IPS DF 6.9 (cell line): ENCODE measurements at regions not wholly inside any gene's neighbourhood (a gene's known extent, or its start where the extent isn't known, plus 50 kb on each side); places are given as distances from the start of the nearest gene placed in this dataset.
"Not testable (repeated sequence)": the region's sequence is repeated elsewhere in the genome, so short reads cannot be mapped to it uniquely, and the experiment has no call there.

Experiments
- DNase-seq: peaks from one replicate; pipeline ENCODE4 v3.0.0-alpha.2; 2013; ENCODE audit warnings: low read depth, low spot score
- H3K27ac ChIP-seq: one replicate; pipeline ENCODE4 v1.5.1; 2013; ENCODE audit warnings: low read length, control low read depth
- H3K27me3 ChIP-seq: 2 replicates; pipeline ENCODE4 v1.6.1; 2013; ENCODE audit warnings: mild to moderate bottlenecking, low read length; ENCODE audit not compliant: control insufficient read depth, insufficient read depth
- H3K36me3 ChIP-seq: 2 replicates; pipeline ENCODE4 v1.6.1; 2013; ENCODE audit warnings: low read length; ENCODE audit not compliant: control insufficient read depth, insufficient read depth
- H3K4me1 ChIP-seq: 2 replicates; pipeline ENCODE4 v1.6.1; 2013; ENCODE audit warnings: low read length; ENCODE audit not compliant: control insufficient read depth, insufficient read depth
- H3K4me3 ChIP-seq: 2 replicates; pipeline ENCODE4 v1.5.1; 2013; ENCODE audit warnings: mild to moderate bottlenecking, low read length
- H3K9me3 ChIP-seq: 2 replicates; pipeline ENCODE4 v1.6.1; 2013; ENCODE audit warnings: low read length, inconsistent platforms; ENCODE audit not compliant: control insufficient read depth, insufficient read depth
- whole genome bisulfite sequencing: extraction: QIAGEN DNeasy Blood & Tissue Kit; methylation state at CpG from one replicate; pipeline ENCODE4 v1.1.7; 2013; ENCODE audit warnings: mixed read lengths, missing lambda C conversion rate; ENCODE audit not compliant: insufficient read length, insufficient coverage; 5-methylcytosine and 5-hydroxymethylcytosine counted together

DNA sequence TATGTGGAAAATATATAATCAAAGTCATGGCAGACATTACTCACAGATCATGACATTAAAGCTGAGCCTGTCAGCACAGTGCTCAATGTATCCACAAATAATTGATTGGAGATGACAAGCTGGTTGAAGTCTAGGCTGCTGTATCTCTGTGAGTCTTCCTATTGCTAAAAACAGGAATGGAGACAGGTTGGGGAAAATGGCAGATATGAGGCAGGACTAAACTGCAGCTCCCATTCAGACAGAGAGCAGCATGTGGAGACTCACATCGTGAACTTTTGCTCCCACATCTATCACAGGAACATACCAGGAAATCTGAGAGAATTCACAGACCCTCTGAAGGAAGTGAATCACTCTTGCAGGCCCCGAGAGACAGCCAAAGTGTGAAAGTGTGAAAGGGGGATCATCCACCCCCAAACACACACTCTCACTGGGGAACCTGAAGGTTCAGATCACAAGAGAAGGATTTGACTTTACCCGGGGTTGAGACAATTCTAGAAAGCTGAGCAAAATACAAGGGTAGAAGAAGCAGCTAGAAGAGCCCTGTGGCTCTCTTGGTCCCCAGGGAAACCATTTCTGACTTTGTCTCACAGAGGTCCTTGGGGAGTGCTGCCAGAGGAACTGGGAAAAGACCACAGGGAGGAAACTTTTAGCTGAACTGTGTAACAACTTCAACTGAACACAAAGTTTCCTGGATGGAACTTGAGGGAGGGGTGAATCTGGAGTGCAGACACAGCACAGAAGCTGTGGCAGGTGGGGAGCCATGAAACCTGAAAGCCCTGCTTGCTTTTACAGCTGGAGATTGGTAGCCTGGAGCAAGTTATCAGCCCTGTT is 173.4 kb downstream of the S1PR1 start:
- no peaks in the 10 kb centered on the region for H3K9me3 ChIP-seq
- no peaks in the 10 kb centered on the region for H3K27me3 ChIP-seq
- no peak overlapping the region for H3K4me3 ChIP-seq
- H3K27ac ChIP-seq = no peak overlapping the region
- H3K36me3 ChIP-seq = no peaks in the 10 kb centered on the region
- H3K4me1 ChIP-seq = no peaks in the 10 kb centered on the region
- no CpG with 5 or more reads among the region's 3 CpGs for WGBS
- DNase-seq = no peak

GRCh38 chr1:101420406-101420805 is 183.6 kb downstream of the S1PR1 start:
- no peak for DNase-seq
- Histone ChIP-seq H3K4me1 (no peaks in the 10 kb centered on the region), H3K4me3 (no peak overlapping the region), H3K27me3 (no peaks in the 10 kb centered on the region), H3K27ac (no peak overlapping the region), H3K9me3 (no peaks in the 10 kb centered on the region), H3K36me3 (no peaks in the 10 kb centered on the region)
- 100% methylated on average over 1 of the region's 2 CpGs for WGBS

DNA sequence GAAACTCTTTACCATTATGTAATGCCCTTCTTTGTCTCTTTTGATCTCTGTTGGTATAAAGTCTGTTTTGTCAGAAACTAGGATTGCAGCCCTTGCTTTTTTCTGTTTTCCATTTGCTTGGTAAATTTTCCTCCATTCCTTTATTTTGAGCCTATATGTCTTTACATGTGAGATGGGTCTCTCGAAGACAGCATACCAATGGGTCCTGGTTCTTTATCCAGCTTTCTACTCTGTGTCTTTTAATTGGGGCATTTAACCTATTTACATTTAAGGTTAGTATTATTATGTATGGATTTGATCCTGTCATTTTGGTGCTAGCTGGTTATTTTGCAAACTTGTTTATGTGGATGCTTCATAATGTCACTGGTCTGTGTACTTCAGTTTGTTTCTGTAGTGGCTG is 191.3 kb downstream of the S1PR1 start:
- DNase-seq, H3K4me1 ChIP-seq, H3K4me3 ChIP-seq, H3K36me3 ChIP-seq, H3K9me3 ChIP-seq, H3K27me3 ChIP-seq, H3K27ac ChIP-seq: not testable (repeated sequence)
- WGBS = no CpG with 5 or more reads among the region's 1 CpG

DNA sequence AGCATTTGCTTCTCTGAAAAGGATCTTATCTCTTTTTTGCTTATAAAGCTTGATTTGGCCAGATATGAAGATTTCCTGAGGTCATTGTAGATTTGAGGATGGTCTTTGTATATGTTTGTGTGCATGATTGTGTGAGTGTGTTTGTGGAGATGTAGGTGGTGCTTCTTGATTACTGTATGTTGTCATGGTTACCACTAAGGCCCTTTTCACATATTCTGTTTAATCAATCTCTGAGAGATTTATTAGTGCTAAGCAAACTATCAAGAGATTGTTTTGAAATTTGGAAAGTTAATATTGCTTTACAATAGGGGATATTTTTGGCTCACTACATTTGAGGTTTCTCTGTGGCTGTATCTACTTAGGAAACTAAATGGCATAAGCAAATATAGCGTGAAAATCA is 191.7 kb downstream of the S1PR1 start:
- no peak overlapping the region for H3K4me3 ChIP-seq
- H3K27ac ChIP-seq = no peak overlapping the region
- H3K27me3 ChIP-seq = no peaks in the 10 kb centered on the region
- WGBS = no CpG with 5 or more reads among the region's 1 CpG
- H3K9me3 ChIP-seq = no peaks in the 10 kb centered on the region
- no peaks in the 10 kb centered on the region for H3K36me3 ChIP-seq
- DNase-seq = no peak
- H3K4me1 ChIP-seq = no peaks in the 10 kb centered on the region

DNA sequence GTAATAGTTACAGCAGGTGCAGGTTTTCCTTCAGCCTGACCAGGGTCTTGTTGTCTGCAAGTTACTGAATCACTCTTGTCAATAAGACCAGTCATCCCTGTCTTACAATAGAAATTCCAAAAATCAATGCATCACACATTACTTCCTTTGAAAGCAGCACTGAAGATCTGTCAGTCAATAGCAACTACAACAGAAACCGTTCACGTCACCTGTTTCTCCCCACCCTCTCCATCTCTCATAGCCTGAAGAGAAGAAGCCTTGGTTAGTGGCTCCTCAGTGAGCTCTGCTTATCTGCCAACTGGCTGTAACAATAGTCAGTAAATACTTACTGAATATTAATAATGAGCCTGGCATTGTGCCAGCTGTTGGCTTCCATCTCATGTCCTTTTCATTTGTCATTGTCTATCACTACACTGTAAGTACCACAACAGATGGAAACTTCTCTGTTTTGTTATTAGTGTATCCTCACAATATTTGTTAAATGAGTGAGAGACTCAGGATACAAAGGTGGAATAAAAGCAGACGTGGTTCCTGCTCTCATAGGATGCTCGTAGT is 195.2 kb downstream of the S1PR1 start:
- no peaks in the 10 kb centered on the region for H3K36me3 ChIP-seq
- no peak overlapping the region for H3K4me3 ChIP-seq
- no peaks in the 10 kb centered on the region for H3K9me3 ChIP-seq
- WGBS = no CpG with 5 or more reads among the region's 4 CpGs
- no peak for DNase-seq
- H3K4me1 ChIP-seq = no peaks in the 10 kb centered on the region
- no peaks in the 10 kb centered on the region for H3K27me3 ChIP-seq
- H3K27ac ChIP-seq = no peak overlapping the region

DNA sequence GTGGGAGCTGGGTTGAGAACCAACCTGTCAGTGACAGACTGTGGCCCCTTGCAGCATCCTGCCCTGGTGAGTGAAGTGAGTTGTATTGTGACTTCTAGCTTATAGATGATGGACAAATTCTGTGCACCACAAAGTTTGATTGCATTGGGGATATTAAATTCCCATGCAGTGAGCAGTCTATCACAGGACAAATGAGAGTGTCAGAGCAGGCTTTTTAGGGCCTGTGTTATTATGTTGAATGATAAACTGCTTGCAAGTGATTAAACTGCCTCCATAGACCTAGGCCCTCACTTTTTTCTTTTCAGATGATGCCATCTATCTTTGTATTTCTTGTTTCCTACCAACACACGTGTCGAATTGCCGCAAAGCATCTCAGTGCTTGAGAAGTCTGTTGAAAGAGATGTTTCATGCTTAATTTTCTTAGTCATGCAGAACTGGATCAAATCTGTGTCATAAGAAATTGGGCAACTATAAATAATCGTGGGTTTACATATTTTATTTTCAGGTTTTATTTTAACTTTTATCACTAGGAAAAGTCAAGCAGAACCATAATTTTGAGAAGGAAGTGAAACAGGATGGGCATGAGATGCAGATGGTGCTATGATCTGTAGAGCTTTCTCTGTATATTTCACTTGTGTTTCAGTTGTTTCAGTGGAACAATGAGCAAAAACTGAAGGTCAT is 199.2 kb downstream of the S1PR1 start:
- Histone ChIP-seq H3K4me3 (no peak overlapping the region), H3K27ac (no peak overlapping the region), H3K36me3 (no peaks in the 10 kb centered on the region), H3K4me1 (no peaks in the 10 kb centered on the region), H3K27me3 (no peaks in the 10 kb centered on the region), H3K9me3 (no peaks in the 10 kb centered on the region)
- DNase-seq = no peak
- no CpG with 5 or more reads among the region's 4 CpGs for WGBS

GRCh38 chr1:101437800-101438199 is 201.0 kb downstream of the S1PR1 start:
- H3K36me3 ChIP-seq = no peaks in the 10 kb centered on the region
- H3K27ac ChIP-seq = no peak overlapping the region
- no peak overlapping the region for H3K4me3 ChIP-seq
- no peaks in the 10 kb centered on the region for H3K9me3 ChIP-seq
- DNase-seq = no peak
- no peaks in the 10 kb centered on the region for H3K4me1 ChIP-seq
- H3K27me3 ChIP-seq = no peaks in the 10 kb centered on the region
- WGBS = no CpG with 5 or more reads among the region's 1 CpG

DNA sequence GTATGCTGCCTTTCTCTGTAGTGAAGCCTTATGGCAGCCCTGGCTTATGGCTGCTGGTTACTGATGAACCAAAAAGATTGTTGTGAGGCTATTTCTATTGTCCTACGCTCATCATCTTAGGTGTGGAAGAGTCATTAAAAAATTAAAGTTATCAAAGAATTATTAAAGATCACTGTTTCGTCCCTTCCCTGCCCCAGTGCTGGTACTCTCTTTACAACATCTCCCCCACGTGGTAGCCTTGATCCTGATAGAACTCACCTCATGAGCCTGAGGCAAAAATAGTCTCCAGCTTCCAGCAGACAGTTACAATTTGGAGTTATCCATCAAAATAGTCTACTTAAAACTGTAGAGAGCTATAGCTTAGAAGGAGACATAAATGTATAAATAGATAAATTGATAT is 201.5 kb downstream of the S1PR1 start:
- Histone ChIP-seq H3K4me1 (no peaks in the 10 kb centered on the region), H3K9me3 (no peaks in the 10 kb centered on the region), H3K4me3 (no peak overlapping the region), H3K27me3 (no peaks in the 10 kb centered on the region), H3K36me3 (no peaks in the 10 kb centered on the region), H3K27ac (no peak overlapping the region)
- WGBS = no CpG with 5 or more reads among the region's 3 CpGs
- DNase-seq = no peak

- no peak overlapping the region for H3K4me3 ChIP-seq
- H3K9me3 ChIP-seq = no peaks in the 10 kb centered on the region
- DNase-seq = no peak
- H3K27ac ChIP-seq = no peak overlapping the region
- H3K36me3 ChIP-seq = no peaks in the 10 kb centered on the region
- H3K4me1 ChIP-seq = no peaks in the 10 kb centered on the region
- H3K27me3 ChIP-seq = no peaks in the 10 kb centered on the region
- WGBS = no CpG with 5 or more reads among the region's 5 CpGs
Observed at GRCh38 chr1:101440485-101440884, 203.7 kb downstream of the S1PR1 start.

DNA sequence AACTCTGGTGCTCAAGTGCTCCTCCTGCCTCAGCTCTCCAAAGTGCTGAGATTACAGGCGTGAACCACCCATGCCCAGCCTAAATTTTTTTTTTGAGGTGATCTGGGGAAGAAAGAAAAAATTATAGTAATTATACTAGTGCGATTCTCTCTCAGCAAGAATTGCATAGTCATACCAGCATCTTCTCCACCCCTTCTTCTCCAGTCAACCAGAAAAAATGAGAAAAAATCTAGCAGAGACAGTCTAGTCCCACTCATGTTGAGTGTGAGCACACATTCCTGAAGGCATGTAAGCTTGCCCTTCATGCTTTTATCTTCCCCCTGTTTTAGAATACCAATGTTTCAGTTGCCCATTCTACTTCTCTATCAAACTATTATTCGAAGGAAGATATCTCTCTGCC is 207.6 kb downstream of the S1PR1 start:
- H3K9me3 ChIP-seq = no peaks in the 10 kb centered on the region
- no peak overlapping the region for H3K4me3 ChIP-seq
- DNase-seq = no peak
- H3K27me3 ChIP-seq = no peaks in the 10 kb centered on the region
- H3K36me3 ChIP-seq = no peaks in the 10 kb centered on the region
- no peaks in the 10 kb centered on the region for H3K4me1 ChIP-seq
- H3K27ac ChIP-seq = no peak overlapping the region
- WGBS = no CpG with 5 or more reads among the region's 3 CpGs
